ENCODE measurements at regions not wholly inside any gene's neighbourhood (a gene's known extent, or its start where the extent isn't known, plus 50 kb on each side); places are given as distances from the start of the nearest gene placed in this dataset.

- no peak overlapping the region for H3K27ac ChIP-seq
- no peak for TF ChIP-seq CTCF (IDR thresholded peaks at IDR 0.05)
- DNase-seq (ENCODE audit: low spot score) = no peak
- no peak overlapping the region for H3K4me3 ChIP-seq
Measured at GRCh38 chr22:47296405-47297260, 534.2 kb downstream of the TBC1D22A start.

- H3K27ac ChIP-seq = no peak overlapping the region
- DNase-seq (ENCODE audit: low spot score) = no peak
- H3K4me3 ChIP-seq = no peak overlapping the region
- no peak for TF ChIP-seq CTCF (IDR thresholded peaks at IDR 0.05)
Measured at GRCh38 chr22:47295982-47296381, 533.5 kb downstream of the TBC1D22A start.

GRCh38 chr22:47295226-47295901 is 532.9 kb downstream of the TBC1D22A start:
- DNase-seq (ENCODE audit: low spot score) = no peak
- Histone ChIP-seq H3K4me3 (no peak overlapping the region), H3K27ac (no peak overlapping the region)
- TF ChIP-seq CTCF (IDR thresholded peaks at IDR 0.05) = no peak

- H3K27ac ChIP-seq = no peak overlapping the region
- TF ChIP-seq CTCF (IDR thresholded peaks at IDR 0.05) = no peak
- peak; percentile 50 for DNase-seq (ENCODE audit: low spot score)
- no peak overlapping the region for H3K4me3 ChIP-seq
Measured at GRCh38 chr22:47294576-47294975, 532.1 kb downstream of the TBC1D22A start.

GRCh38 chr22:47294222-47294532 is 531.7 kb downstream of the TBC1D22A start:
- no peak overlapping the region for H3K4me3 ChIP-seq
- peak; percentile 53 for DNase-seq (ENCODE audit: low spot score)
- H3K27ac ChIP-seq = no peak overlapping the region
- no peak for TF ChIP-seq CTCF (IDR thresholded peaks at IDR 0.05)

GRCh38 chr22:47293368-47294221 is 531.1 kb downstream of the TBC1D22A start:
- Histone ChIP-seq H3K4me3 (no peak overlapping the region), H3K27ac (no peak overlapping the region)
- peak; percentile 50 for DNase-seq (ENCODE audit: low spot score)
- TF ChIP-seq CTCF (IDR thresholded peaks at IDR 0.05) = no peak
